Neural cell (in vitro differentiated cells): ENCODE measurements at regions not wholly inside any gene's neighbourhood (a gene's known extent, or its start where the extent isn't known, plus 50 kb on each side); places are given as distances from the start of the nearest gene placed in this dataset.

Source experiments
- CTCF ChIP-seq: fragments of 450-650 bp; IDR thresholded peaks from 2 replicates; pipeline ENCODE4 v1.5.1; 2014; ENCODE audit warnings: antibody characterized with exemption, mild to moderate bottlenecking, moderate library complexity; ENCODE audit not compliant: poor library complexity, severe bottlenecking
- EP300 ChIP-seq: fragments of 450-650 bp; conservative IDR thresholded peaks from 2 replicates; pipeline ENCODE4 v1.6.1; 2014; ENCODE audit warnings: antibody characterized with exemption, mild to moderate bottlenecking, moderate library complexity; ENCODE audit not compliant: poor library complexity, severe bottlenecking
- EZH2 ChIP-seq: fragments of 200-600, 300-800 bp; shearing (Covaris generic), sonication (generic); IDR thresholded peaks from 2 replicates; pipeline ENCODE4 v1.6.1; 2014; ENCODE audit warnings: antibody characterized with exemption, low read length, borderline replicate concordance, mild to moderate bottlenecking; ENCODE audit not compliant: insufficient read depth, poor library complexity, severe bottlenecking
- MXI1 ChIP-seq: fragments of 450-650 bp; conservative IDR thresholded peaks from 2 replicates; pipeline ENCODE4 v1.6.1; 2014; ENCODE audit warnings: antibody characterized with exemption, mild to moderate bottlenecking; ENCODE audit not compliant: poor library complexity, severe bottlenecking
- POLR2AphosphoS5 ChIP-seq: IDR thresholded peaks from 2 replicates; pipeline ENCODE4 v1.6.1; 2012
- RAD21 ChIP-seq: fragments of 450-650 bp; conservative IDR thresholded peaks from 2 replicates; pipeline ENCODE4 v1.6.1; 2014; ENCODE audit warnings: antibody characterized with exemption, mild to moderate bottlenecking, moderate library complexity
- SMC3 ChIP-seq: fragments of 450-650 bp; conservative IDR thresholded peaks from 2 replicates; pipeline ENCODE4 v1.6.1; 2014; ENCODE audit warnings: antibody characterized with exemption, mild to moderate bottlenecking, moderate library complexity; ENCODE audit not compliant: poor library complexity
- TAF1 ChIP-seq: IDR thresholded peaks from 2 replicates; pipeline ENCODE4 v1.6.1; 2012; ENCODE audit warnings: low read depth
- TF ChIP-seq, protein P1 (sequence below): IDR thresholded peaks from 2 replicates; pipeline ENCODE4 v1.6.1; 2012; ENCODE audit warnings: borderline replicate concordance

- no peak for TF ChIP-seq EZH2
- TF ChIP-seq MXI1: no peak
- TF ChIP-seq CTCF: no peak
- TF ChIP-seq RAD21: no peak
- TF ChIP-seq EP300: no peak
- TF ChIP-seq POLR2AphosphoS5: no peak
- no peak for TF ChIP-seq TAF1
- TF ChIP-seq, protein P1, sequence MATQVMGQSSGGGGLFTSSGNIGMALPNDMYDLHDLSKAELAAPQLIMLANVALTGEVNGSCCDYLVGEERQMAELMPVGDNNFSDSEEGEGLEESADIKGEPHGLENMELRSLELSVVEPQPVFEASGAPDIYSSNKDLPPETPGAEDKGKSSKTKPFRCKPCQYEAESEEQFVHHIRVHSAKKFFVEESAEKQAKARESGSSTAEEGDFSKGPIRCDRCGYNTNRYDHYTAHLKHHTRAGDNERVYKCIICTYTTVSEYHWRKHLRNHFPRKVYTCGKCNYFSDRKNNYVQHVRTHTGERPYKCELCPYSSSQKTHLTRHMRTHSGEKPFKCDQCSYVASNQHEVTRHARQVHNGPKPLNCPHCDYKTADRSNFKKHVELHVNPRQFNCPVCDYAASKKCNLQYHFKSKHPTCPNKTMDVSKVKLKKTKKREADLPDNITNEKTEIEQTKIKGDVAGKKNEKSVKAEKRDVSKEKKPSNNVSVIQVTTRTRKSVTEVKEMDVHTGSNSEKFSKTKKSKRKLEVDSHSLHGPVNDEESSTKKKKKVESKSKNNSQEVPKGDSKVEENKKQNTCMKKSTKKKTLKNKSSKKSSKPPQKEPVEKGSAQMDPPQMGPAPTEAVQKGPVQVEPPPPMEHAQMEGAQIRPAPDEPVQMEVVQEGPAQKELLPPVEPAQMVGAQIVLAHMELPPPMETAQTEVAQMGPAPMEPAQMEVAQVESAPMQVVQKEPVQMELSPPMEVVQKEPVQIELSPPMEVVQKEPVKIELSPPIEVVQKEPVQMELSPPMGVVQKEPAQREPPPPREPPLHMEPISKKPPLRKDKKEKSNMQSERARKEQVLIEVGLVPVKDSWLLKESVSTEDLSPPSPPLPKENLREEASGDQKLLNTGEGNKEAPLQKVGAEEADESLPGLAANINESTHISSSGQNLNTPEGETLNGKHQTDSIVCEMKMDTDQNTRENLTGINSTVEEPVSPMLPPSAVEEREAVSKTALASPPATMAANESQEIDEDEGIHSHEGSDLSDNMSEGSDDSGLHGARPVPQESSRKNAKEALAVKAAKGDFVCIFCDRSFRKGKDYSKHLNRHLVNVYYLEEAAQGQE: no peak
- no peak for TF ChIP-seq SMC3
Measured at GRCh38 chr18:2102022-2102421, 469.3 kb downstream of the METTL4 start.
